GM23338 (cell line): ENCODE measurements at regions not wholly inside any gene's neighbourhood (a gene's known extent, or its start where the extent isn't known, plus 50 kb on each side); places are given as distances from the start of the nearest gene placed in this dataset.

Experiments used
- EZH2 ChIP-seq: fragments of 200-600 bp; sonication (generic); IDR thresholded peaks from one replicate; pipeline ENCODE4 v1.8.0; 2017; ENCODE audit warnings: antibody characterized with exemption, mild to moderate bottlenecking, low read depth; ENCODE audit not compliant: unreplicated experiment
- EZH2phosphoT487 ChIP-seq: fragments of 200-600 bp; sonication (generic); IDR thresholded peaks from one replicate; pipeline ENCODE4 v1.8.1; 2018; ENCODE audit warnings: antibody characterized with exemption; ENCODE audit not compliant: unreplicated experiment
- JUNB ChIP-seq: IDR thresholded peaks from one replicate; pipeline ENCODE4 v1.6.1; 2016; ENCODE audit warnings: antibody characterized with exemption; ENCODE audit not compliant: unreplicated experiment
- POLR2AphosphoS5 ChIP-seq: IDR thresholded peaks from 2 replicates; pipeline ENCODE4 v1.6.1; 2016; ENCODE audit warnings: antibody characterized with exemption, low read depth
- STAT1 ChIP-seq: IDR thresholded peaks from one replicate; pipeline ENCODE4 v1.6.1; 2016; ENCODE audit warnings: antibody characterized with exemption; ENCODE audit not compliant: unreplicated experiment
- ZNF331 ChIP-seq: fragments of 250-450 bp; sonication (Bioruptor Pico); IDR thresholded peaks from 2 replicates; pipeline ENCODE4 v1.5.0; 2020; ENCODE audit warnings: low read depth, mild to moderate bottlenecking, moderate library complexity
- TF ChIP-seq, protein P1 (sequence below): fragments of 250-450 bp; sonication (Bioruptor Pico); IDR thresholded peaks from 2 replicates; pipeline ENCODE4 v1.5.0; 2020; ENCODE audit warnings: mild to moderate bottlenecking, moderate library complexity
- TF ChIP-seq, protein P2 (sequence below), 2 experiments: fragments of 200-600 bp in 1 of 2; sonication (generic) in 1 of 2; conservative IDR thresholded peaks; 2 replicates each; pipeline versions ENCODE4 v1.5.1 to v1.6.1; 2016 to 2017; ENCODE audit warnings: antibody characterized with exemption in 2 of 2, low read depth in 2 of 2, mild to moderate bottlenecking in 2 of 2, moderate library complexity in 1 of 2
- TF ChIP-seq, protein P3 (sequence below): IDR thresholded peaks from one replicate; pipeline ENCODE4 v1.6.1; 2018; ENCODE audit warnings: antibody characterized with exemption; ENCODE audit not compliant: unreplicated experiment
- TF ChIP-seq, protein P4 (sequence below): IDR thresholded peaks from 2 replicates; pipeline ENCODE4 v1.6.1; 2016; ENCODE audit warnings: antibody characterized with exemption

DNA sequence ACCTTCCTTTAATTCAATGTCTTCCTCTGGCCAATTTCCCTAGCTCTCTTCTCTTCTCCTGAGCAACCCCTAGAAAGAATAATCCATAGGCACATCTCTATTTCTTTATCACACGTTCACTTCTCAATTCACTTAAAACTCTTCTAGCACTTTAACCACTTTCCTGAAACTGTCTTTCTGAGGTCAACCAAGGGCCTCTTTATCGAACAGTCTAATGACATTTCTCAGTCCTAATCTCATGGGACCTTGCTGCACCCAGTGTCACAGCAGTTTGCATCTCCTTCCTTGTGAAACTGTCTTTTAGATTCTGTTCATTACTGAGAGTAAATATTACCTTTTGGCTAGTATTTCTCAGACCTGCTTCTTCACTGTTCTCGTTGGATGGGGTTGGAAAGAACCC, 285.3 kb upstream of the RASGEF1B start:
- TF ChIP-seq EZH2 (no peak), POLR2AphosphoS5 (no peak), EZH2phosphoT487 (no peak), JUNB (no peak), ZNF331 (CRISPR knock-in tag) (no peak), STAT1 (no peak)
- TF ChIP-seq, protein P1, sequence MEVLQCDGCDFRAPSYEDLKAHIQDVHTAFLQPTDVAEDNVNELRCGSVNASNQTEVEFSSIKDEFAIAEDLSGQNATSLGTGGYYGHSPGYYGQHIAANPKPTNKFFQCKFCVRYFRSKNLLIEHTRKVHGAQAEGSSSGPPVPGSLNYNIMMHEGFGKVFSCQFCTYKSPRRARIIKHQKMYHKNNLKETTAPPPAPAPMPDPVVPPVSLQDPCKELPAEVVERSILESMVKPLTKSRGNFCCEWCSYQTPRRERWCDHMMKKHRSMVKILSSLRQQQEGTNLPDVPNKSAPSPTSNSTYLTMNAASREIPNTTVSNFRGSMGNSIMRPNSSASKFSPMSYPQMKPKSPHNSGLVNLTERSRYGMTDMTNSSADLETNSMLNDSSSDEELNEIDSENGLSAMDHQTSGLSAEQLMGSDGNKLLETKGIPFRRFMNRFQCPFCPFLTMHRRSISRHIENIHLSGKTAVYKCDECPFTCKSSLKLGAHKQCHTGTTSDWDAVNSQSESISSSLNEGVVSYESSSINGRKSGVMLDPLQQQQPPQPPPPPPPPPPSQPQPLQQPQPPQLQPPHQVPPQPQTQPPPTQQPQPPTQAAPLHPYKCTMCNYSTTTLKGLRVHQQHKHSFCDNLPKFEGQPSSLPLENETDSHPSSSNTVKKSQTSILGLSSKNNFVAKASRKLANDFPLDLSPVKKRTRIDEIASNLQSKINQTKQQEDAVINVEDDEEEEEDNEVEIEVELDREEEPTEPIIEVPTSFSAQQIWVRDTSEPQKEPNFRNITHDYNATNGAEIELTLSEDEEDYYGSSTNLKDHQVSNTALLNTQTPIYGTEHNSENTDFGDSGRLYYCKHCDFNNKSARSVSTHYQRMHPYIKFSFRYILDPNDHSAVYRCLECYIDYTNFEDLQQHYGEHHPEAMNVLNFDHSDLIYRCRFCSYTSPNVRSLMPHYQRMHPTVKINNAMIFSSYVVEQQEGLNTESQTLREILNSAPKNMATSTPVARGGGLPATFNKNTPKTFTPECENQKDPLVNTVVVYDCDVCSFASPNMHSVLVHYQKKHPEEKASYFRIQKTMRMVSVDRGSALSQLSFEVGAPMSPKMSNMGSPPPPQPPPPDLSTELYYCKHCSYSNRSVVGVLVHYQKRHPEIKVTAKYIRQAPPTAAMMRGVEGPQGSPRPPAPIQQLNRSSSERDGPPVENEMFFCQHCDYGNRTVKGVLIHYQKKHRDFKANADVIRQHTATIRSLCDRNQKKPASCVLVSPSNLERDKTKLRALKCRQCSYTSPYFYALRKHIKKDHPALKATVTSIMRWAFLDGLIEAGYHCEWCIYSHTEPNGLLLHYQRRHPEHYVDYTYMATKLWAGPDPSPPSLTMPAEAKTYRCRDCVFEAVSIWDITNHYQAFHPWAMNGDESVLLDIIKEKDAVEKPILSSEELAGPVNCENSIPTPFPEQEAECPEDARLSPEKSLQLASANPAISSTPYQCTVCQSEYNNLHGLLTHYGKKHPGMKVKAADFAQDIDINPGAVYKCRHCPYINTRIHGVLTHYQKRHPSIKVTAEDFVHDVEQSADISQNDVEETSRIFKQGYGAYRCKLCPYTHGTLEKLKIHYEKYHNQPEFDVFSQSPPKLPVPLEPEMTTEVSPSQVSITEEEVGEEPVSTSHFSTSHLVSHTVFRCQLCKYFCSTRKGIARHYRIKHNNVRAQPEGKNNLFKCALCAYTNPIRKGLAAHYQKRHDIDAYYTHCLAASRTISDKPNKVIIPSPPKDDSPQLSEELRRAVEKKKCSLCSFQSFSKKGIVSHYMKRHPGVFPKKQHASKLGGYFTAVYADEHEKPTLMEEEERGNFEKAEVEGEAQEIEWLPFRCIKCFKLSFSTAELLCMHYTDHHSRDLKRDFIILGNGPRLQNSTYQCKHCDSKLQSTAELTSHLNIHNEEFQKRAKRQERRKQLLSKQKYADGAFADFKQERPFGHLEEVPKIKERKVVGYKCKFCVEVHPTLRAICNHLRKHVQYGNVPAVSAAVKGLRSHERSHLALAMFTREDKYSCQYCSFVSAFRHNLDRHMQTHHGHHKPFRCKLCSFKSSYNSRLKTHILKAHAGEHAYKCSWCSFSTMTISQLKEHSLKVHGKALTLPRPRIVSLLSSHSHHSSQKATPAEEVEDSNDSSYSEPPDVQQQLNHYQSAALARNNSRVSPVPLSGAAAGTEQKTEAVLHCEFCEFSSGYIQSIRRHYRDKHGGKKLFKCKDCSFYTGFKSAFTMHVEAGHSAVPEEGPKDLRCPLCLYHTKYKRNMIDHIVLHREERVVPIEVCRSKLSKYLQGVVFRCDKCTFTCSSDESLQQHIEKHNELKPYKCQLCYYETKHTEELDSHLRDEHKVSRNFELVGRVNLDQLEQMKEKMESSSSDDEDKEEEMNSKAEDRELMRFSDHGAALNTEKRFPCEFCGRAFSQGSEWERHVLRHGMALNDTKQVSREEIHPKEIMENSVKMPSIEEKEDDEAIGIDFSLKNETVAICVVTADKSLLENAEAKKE (CRISPR knock-in tag), result no peak
- TF ChIP-seq, protein P2, sequence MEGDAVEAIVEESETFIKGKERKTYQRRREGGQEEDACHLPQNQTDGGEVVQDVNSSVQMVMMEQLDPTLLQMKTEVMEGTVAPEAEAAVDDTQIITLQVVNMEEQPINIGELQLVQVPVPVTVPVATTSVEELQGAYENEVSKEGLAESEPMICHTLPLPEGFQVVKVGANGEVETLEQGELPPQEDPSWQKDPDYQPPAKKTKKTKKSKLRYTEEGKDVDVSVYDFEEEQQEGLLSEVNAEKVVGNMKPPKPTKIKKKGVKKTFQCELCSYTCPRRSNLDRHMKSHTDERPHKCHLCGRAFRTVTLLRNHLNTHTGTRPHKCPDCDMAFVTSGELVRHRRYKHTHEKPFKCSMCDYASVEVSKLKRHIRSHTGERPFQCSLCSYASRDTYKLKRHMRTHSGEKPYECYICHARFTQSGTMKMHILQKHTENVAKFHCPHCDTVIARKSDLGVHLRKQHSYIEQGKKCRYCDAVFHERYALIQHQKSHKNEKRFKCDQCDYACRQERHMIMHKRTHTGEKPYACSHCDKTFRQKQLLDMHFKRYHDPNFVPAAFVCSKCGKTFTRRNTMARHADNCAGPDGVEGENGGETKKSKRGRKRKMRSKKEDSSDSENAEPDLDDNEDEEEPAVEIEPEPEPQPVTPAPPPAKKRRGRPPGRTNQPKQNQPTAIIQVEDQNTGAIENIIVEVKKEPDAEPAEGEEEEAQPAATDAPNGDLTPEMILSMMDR (conservative IDR thresholded peaks at IDR 0.05; ENCODE audit: low read depth in 2 of 2), result no peak
- TF ChIP-seq, protein P3, sequence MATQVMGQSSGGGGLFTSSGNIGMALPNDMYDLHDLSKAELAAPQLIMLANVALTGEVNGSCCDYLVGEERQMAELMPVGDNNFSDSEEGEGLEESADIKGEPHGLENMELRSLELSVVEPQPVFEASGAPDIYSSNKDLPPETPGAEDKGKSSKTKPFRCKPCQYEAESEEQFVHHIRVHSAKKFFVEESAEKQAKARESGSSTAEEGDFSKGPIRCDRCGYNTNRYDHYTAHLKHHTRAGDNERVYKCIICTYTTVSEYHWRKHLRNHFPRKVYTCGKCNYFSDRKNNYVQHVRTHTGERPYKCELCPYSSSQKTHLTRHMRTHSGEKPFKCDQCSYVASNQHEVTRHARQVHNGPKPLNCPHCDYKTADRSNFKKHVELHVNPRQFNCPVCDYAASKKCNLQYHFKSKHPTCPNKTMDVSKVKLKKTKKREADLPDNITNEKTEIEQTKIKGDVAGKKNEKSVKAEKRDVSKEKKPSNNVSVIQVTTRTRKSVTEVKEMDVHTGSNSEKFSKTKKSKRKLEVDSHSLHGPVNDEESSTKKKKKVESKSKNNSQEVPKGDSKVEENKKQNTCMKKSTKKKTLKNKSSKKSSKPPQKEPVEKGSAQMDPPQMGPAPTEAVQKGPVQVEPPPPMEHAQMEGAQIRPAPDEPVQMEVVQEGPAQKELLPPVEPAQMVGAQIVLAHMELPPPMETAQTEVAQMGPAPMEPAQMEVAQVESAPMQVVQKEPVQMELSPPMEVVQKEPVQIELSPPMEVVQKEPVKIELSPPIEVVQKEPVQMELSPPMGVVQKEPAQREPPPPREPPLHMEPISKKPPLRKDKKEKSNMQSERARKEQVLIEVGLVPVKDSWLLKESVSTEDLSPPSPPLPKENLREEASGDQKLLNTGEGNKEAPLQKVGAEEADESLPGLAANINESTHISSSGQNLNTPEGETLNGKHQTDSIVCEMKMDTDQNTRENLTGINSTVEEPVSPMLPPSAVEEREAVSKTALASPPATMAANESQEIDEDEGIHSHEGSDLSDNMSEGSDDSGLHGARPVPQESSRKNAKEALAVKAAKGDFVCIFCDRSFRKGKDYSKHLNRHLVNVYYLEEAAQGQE, result no peak
- TF ChIP-seq, protein P4, sequence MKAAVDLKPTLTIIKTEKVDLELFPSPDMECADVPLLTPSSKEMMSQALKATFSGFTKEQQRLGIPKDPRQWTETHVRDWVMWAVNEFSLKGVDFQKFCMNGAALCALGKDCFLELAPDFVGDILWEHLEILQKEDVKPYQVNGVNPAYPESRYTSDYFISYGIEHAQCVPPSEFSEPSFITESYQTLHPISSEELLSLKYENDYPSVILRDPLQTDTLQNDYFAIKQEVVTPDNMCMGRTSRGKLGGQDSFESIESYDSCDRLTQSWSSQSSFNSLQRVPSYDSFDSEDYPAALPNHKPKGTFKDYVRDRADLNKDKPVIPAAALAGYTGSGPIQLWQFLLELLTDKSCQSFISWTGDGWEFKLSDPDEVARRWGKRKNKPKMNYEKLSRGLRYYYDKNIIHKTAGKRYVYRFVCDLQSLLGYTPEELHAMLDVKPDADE, result no peak
